Liver (tissue), 8 donors: ENCODE measurements at regions not wholly inside any gene's neighbourhood (a gene's known extent, or its start where the extent isn't known, plus 50 kb on each side); places are given as distances from the start of the nearest gene placed in this dataset.

ENCODE experiments used
- DNase-seq: peaks from one replicate; pipeline ENCODE4 v3.0.0-alpha.2; 2017; ENCODE audit warnings: low spot score
- H3K27ac ChIP-seq, 2 donors: one replicate each; pipeline ENCODE4 v1.7.0; 2013; ENCODE audit warnings: inconsistent platforms in 2 of 2, low read length in 2 of 2, control low read depth in 1 of 2, low read depth in 1 of 2, mild to moderate bottlenecking in 1 of 2
- H3K27me3 ChIP-seq, 4 donors: one replicate each; pipeline versions ENCODE4 v1.6.1 to v1.7.0; 2013; ENCODE audit warnings: low read length in 3 of 4, inconsistent platforms in 1 of 4, mild to moderate bottlenecking in 1 of 4, moderate library complexity in 1 of 4; ENCODE audit not compliant: control insufficient read depth in 4 of 4, insufficient read depth in 4 of 4
- H3K36me3 ChIP-seq, 4 donors: one replicate each; pipeline versions ENCODE4 v1.6.1 to v1.7.0; 2013; ENCODE audit warnings: low read length in 3 of 4, mild to moderate bottlenecking in 3 of 4, low read depth in 1 of 4, moderate library complexity in 1 of 4; ENCODE audit not compliant: control insufficient read depth in 4 of 4, insufficient read depth in 3 of 4
- H3K4me1 ChIP-seq, 4 donors: one replicate each; pipeline versions ENCODE4 v1.6.1 to v1.7.0; 2013; ENCODE audit warnings: low read length in 3 of 4, mild to moderate bottlenecking in 3 of 4, moderate library complexity in 1 of 4; ENCODE audit not compliant: control insufficient read depth in 4 of 4, insufficient read depth in 4 of 4
- H3K4me3 ChIP-seq, 3 donors: one replicate each; pipeline versions ENCODE4 v1.6.1 to v1.7.0; 2013; ENCODE audit warnings: low read length in 3 of 3, control low read depth in 1 of 3, low read depth in 1 of 3, mild to moderate bottlenecking in 1 of 3
- H3K9ac ChIP-seq, 2 donors: one replicate each; pipeline ENCODE4 v1.7.0; 2013; ENCODE audit warnings: low read length in 2 of 2, mild to moderate bottlenecking in 2 of 2, moderate library complexity in 2 of 2, control low read depth in 1 of 2, low read depth in 1 of 2
- H3K9me3 ChIP-seq, 4 donors: one replicate each; pipeline versions ENCODE4 v1.6.1 to v1.7.0; 2013; ENCODE audit warnings: low read length in 3 of 4; ENCODE audit not compliant: control insufficient read depth in 4 of 4
- ATF3 ChIP-seq: IDR thresholded peaks from 2 replicates; pipeline ENCODE4 v1.6.1; 2016; ENCODE audit warnings: antibody characterized with exemption
- CTCF ChIP-seq: fragments of 150-350 bp; IDR thresholded peaks from 2 replicates; pipeline ENCODE4 v1.5.1; 2017; ENCODE audit warnings: improper control_type of control experiment, low read depth, low read length; ENCODE audit not compliant: missing input control
- EGR1 ChIP-seq, 2 donors: IDR thresholded peaks; 2 replicates each; pipeline ENCODE4 v1.6.1; 2016 to 2018; ENCODE audit warnings: antibody characterized with exemption in 2 of 2, low read depth in 2 of 2
- FOXA1 ChIP-seq: IDR thresholded peaks from 2 replicates; pipeline ENCODE4 v1.6.1; 2016; ENCODE audit warnings: antibody characterized with exemption
- FOXA2 ChIP-seq: IDR thresholded peaks from 2 replicates; pipeline ENCODE4 v1.6.1; 2016; ENCODE audit warnings: antibody characterized with exemption
- GABPA ChIP-seq, 2 donors: IDR thresholded peaks in 1 of 2; conservative IDR thresholded peaks in 1 of 2; 2 replicates each; pipeline ENCODE4 v1.6.1; 2016; ENCODE audit warnings: antibody characterized with exemption in 2 of 2, mild to moderate bottlenecking in 1 of 2, moderate library complexity in 1 of 2
- HNF4A ChIP-seq, 2 donors: conservative IDR thresholded peaks; 2 replicates each; pipeline ENCODE4 v1.6.1; 2016; ENCODE audit warnings: antibody characterized with exemption in 2 of 2, mild to moderate bottlenecking in 2 of 2
- HNF4G ChIP-seq: IDR thresholded peaks from 2 replicates; pipeline ENCODE4 v1.6.1; 2016; ENCODE audit warnings: antibody characterized with exemption
- MAX ChIP-seq: IDR thresholded peaks from 2 replicates; pipeline ENCODE4 v1.6.1; 2016; ENCODE audit warnings: antibody characterized with exemption
- NR2F2 ChIP-seq: IDR thresholded peaks from 2 replicates; pipeline ENCODE4 v1.6.1; 2016; ENCODE audit warnings: antibody characterized with exemption
- RAD21 ChIP-seq, 2 donors: IDR thresholded peaks; 2 replicates each; pipeline ENCODE4 v1.6.1; 2016; ENCODE audit warnings: antibody characterized with exemption in 2 of 2, mild to moderate bottlenecking in 2 of 2
- REST ChIP-seq: IDR thresholded peaks from 2 replicates; pipeline ENCODE4 v1.6.1; 2016; ENCODE audit warnings: antibody characterized with exemption, mild to moderate bottlenecking
- RXRA ChIP-seq, 2 donors: IDR thresholded peaks; 2 replicates each; pipeline ENCODE4 v1.6.1; 2017 to 2018; ENCODE audit warnings: antibody characterized with exemption in 2 of 2, mild to moderate bottlenecking in 1 of 2
- SP1 ChIP-seq: IDR thresholded peaks from 2 replicates; pipeline ENCODE4 v1.6.1; 2018; ENCODE audit warnings: antibody characterized with exemption, mild to moderate bottlenecking
- TAF1 ChIP-seq: conservative IDR thresholded peaks from 2 replicates; pipeline ENCODE4 v1.6.1; 2016; ENCODE audit warnings: antibody characterized with exemption, mild to moderate bottlenecking
- YY1 ChIP-seq: IDR thresholded peaks from 2 replicates; pipeline ENCODE4 v1.6.1; 2016; ENCODE audit warnings: antibody characterized with exemption, mild to moderate bottlenecking
- ZBTB33 ChIP-seq: IDR thresholded peaks from 2 replicates; pipeline ENCODE4 v1.6.1; 2016; ENCODE audit warnings: antibody characterized with exemption
- WGBS: extraction: QIAGEN DNeasy Blood & Tissue Kit; methylation state at CpG from one replicate; pipeline ENCODE4 v1.1.7; 2013; 5-methylcytosine and 5-hydroxymethylcytosine counted together
- donor health status: healthy.
- donor health status: healthy.
- donor health status: healthy.
- donor health status: healthy.
- donor health status: healthy.

- TF ChIP-seq MAX: no peak
Measured at GRCh38 chr6:74928203-74928602, 277.6 kb downstream of the COL12A1 start (continued).

- 72% methylated on average over 3 of the region's 3 CpGs for WGBS
- H3K4me3 ChIP-seq: no peak overlapping the region
- H3K27me3 ChIP-seq: no peaks in the 10 kb centered on the region
- H3K36me3 ChIP-seq: no peaks in the 10 kb centered on the region
- H3K27ac ChIP-seq: no peak overlapping the region
- H3K9ac ChIP-seq: no peak overlapping the region
- TF ChIP-seq NR2F2 (no peak), CTCF (no peak), RAD21 (IDR thresholded peaks at IDR 0.05) (no peak), EGR1 (IDR thresholded peaks at IDR 0.05; ENCODE audit: low read depth in 2 of 2) (no peak), FOXA2 (no peak), RXRA (IDR thresholded peaks at IDR 0.05) (no peak), FOXA1 (no peak), ATF3 (no peak), GABPA (IDR thresholded peaks at IDR 0.05 in 1 of 2, conservative IDR thresholded peaks at IDR 0.05 in 1 of 2) (no peak), ZBTB33 (no peak), SP1 (no peak), REST (no peak), YY1 (no peak), HNF4A (conservative IDR thresholded peaks at IDR 0.05) (no peak), MAX (no peak), HNF4G (no peak), TAF1 (no peak)
- no peaks in the 10 kb centered on the region for H3K9me3 ChIP-seq
- DNase-seq: no peak
- H3K4me1 ChIP-seq: no peaks in the 10 kb centered on the region
Measured at GRCh38 chr6:74927299-74927698, 278.6 kb downstream of the COL12A1 start.
